Activated gamma-delta T cell (primary cell): ENCODE measurements at regions not wholly inside any gene's neighbourhood (a gene's known extent, or its start where the extent isn't known, plus 50 kb on each side); places are given as distances from the start of the nearest gene placed in this dataset.

ENCODE experiments used
- DNase-seq: peaks from one replicate; lab custom pipeline; 2025; lab: John Stamatoyannopoulos, UW

- no peak for DNase-seq
Measured at GRCh38 chrX:45747905-45748304, 547.2 kb upstream of the DIPK2B start.

- no peak for DNase-seq
Measured at GRCh38 chrX:45745479-45745878, 544.8 kb upstream of the DIPK2B start.

DNA sequence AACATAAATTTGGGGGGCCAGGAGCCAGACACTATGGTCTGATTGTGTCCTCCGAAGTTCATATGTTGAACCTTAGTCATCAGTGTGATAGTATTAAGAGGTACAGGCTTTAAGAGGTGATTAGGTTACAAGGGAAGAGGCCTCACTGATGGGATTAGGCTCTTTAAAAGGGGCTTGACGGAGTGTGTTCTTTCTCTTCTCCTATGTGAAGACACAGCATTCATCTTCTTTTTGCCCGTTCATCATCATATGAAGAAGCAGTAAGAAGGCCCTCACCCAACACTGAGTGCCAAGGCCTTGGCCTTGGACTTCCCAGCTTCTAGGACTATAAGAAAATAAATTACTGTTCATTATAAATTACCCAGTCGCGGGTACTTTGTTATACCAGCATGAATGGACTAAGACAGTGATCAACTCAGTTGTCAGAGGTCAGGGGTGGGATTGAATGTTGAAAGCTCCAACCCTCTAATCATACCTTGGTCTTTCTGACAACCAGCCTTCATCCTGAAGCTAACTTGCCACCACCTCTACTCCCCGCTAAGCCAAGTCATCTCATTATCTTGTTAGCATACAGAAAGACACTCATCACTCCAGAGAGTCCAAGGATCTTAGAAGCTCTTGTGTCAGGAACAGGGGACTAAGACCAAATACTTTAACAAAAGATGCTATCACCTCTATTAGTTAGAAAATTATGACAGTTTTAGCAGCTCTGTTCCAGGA lies 543.4 kb upstream of the DIPK2B start:
- no peak for DNase-seq

- no peak for DNase-seq
Measured at GRCh38 chrX:45743081-45743533, 542.4 kb upstream of the DIPK2B start.

DNA sequence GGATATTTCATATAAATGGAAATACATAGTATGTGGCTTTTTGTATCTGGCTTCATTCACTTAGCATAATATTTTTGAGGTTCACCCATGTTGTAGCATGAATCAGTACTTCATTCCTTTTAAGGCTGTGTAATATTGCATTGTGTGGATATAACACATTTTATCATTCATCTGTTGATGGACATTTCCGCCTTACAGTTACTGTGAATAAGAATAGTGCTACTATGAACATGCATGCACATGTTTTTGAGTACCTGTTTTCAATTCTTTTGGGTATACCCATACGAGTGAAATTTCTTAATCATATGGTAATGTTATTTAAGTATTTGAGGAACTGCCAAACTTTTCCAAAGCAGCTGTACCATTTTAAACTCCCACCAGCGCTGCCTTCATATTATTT lies 539.6 kb upstream of the DIPK2B start:
- DNase-seq = no peak

DNA sequence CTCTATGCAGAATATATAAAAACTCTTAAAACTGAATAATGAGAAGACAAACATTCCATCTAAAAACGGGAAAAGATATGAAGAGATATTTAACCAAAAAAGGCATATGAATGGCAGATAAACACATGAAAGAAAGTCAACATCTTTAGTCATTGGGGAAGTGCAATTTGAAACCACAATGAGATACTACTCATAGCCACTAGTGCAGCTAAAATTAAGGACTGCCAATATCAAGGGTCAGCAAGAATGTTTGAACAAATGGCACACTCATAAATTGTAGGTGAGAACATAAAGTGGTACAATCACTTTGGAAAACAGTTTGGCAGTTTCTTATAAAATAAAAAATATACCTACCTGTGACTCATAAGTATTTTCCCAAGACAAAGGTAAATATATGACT lies 534.9 kb upstream of the DIPK2B start:
- no peak for DNase-seq

- DNase-seq = no peak
Measured at GRCh38 chrX:45731448-45731847, 530.8 kb upstream of the DIPK2B start.

DNA sequence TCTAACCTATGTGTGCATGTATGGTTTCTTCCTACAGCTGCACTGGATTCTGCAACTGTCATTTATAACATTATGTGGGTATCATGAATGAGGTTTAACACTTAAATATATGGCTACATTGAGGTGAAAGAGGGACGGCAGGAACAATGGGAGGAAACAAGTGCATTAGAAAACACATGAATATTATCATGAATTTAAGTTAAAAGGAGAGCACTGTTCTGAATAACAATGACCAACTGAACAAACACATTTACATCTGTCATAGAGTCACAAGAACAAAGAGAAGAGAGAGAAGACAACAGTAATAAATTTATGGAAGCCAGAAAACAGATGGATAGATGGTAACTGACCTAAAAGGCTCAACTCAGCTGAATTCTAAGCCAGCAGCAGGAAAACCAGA lies 527.1 kb upstream of the DIPK2B start:
- no peak for DNase-seq

GRCh38 chrX:45722471-45722870 lies 521.8 kb upstream of the DIPK2B start:
- DNase-seq = no peak

DNA sequence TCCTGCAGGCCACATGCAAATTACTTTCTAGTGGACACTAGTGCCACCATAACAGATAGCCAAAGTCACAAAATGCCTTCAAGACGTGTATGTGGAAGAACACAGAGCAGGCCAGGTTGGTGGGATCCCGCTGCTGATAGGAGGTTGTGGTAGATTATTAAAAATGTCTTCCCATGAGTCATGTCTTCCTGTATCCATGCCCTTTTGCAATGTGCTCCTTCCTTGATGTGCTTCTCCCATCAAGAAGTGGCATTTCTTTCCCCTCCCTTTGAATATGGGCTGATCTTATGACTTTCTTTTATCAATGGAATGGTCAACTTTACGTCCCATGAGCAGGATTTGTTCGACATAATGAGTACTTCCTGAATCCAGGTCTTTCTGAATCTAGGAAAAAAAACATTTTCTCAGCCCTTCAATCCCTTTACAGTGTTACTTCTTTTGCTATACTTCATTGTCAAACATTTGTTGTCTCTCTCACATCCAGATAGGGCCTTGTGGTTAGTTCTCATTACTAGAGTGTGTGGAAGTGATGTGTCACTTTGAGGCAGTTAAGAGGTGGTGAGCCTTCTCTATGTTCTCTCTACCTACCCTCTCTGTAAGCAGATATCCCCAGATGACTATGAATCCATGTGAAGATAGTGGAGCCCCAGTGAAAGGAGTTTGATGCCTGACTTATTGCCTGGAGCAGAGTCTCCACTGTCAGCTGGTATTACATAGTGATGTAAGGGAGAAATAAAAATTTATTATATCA lies 519.2 kb upstream of the DIPK2B start:
- no peak for DNase-seq

GRCh38 chrX:45718676-45719075 lies 518.0 kb upstream of the DIPK2B start:
- DNase-seq = no peak

- no peak for DNase-seq
Measured at GRCh38 chrX:45716750-45717149, 516.1 kb upstream of the DIPK2B start.

- no peak for DNase-seq
Measured at GRCh38 chrX:45715748-45716147, 515.1 kb upstream of the DIPK2B start.

DNA sequence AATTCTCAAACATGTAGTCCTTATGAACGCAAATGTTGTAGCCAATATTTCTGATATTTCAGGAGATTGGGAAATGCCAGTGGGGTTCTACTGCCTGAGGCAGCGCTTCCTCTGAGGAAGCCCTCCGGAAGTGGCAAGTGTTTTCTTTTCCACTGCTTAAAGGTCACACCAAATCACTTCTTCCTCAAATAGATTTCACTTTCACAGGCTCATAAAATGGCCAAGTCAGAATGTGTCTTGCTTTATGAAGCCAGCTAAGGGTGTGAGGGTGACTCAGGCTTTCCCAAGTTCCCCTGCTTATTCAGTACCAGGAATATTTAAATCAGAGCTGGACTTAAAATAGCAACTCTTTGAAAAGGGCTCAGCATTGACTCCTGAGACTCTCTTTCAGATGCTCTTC lies 514.2 kb upstream of the DIPK2B start:
- no peak for DNase-seq

- no peak for DNase-seq
Measured at GRCh38 chrX:45712067-45712466, 511.4 kb upstream of the DIPK2B start.

DNA sequence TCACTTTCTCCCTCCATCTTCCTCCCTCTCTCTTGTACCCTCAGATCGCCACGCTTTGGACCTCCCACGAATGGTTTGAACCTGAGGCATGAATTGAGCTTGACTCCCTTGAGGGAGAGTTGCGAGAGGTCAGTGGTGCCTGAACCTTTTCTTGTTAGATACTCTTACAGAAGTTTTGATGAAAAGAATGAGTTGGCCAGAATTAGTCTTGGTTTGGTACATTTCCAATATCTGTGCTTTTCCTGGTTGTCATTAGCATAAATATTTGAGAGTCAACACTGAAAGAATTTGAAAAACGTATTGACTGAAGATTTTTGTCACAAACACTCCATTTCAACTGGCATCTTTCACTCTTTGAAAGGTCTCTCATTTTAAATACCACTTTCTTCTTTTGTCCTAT lies 510.6 kb upstream of the DIPK2B start:
- no peak for DNase-seq

DNA sequence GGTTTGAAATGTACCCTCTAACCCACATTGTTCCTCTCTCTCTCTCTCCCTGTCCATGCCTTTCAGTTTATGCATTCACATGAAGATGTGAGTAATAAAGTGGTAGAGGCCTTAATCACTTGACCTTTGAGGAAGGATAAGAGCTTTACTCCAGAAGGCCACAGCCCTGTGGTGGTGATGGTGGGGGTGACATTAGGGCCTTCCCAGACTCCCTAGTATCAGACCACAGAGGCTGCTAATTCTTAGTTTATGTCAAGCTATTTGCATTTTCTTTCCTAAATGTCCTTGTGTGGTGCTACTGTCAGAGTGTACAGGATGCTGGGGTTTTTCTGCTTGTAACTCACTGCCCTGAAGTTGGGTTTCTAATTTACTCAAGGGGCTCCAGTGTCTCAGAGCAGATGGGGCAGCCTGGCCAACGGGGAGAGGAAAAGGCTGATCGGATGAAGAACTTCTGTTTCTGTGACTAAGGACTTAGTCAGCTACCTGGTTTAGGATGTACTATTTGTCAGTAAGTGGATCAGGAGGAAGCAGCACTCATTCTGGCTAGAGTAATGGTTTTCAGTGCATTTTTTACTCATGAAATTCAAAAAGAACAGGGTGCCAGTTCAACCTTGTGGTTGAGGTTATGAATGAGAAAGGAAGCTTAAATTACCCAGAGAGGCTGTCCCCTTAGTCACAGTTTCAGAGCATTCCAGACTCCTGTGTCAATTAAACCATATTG lies 509.6 kb upstream of the DIPK2B start:
- no peak for DNase-seq

- DNase-seq = no peak
Measured at GRCh38 chrX:45709381-45709780, 508.7 kb upstream of the DIPK2B start.

GRCh38 chrX:45699158-45699557 lies 498.5 kb upstream of the DIPK2B start:
- DNase-seq = no peak

- no peak for DNase-seq
Measured at GRCh38 chrX:45697591-45697990, 496.9 kb upstream of the DIPK2B start.

- DNase-seq = no peak
Measured at GRCh38 chrX:45696736-45697135, 496.1 kb upstream of the DIPK2B start.

DNA sequence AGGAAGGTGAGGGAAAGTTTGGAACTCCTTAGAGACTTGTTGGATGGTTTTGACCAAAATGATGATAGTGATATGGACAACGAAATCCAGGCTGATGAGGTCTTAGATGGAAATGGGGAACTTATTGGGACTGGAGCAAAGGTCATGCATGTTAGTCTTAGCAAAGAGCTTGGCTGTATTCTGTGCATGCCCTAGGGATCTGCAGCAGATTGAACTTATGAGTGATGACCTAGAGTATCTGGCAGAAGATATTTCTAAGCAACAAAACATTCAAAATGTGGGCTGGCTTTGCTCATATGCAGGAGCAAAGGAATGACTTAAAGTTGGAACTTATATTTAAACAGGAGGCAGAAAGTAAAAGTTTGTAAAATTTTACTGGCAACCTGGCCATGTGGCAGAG lies 489.3 kb upstream of the DIPK2B start:
- no peak for DNase-seq

DNA sequence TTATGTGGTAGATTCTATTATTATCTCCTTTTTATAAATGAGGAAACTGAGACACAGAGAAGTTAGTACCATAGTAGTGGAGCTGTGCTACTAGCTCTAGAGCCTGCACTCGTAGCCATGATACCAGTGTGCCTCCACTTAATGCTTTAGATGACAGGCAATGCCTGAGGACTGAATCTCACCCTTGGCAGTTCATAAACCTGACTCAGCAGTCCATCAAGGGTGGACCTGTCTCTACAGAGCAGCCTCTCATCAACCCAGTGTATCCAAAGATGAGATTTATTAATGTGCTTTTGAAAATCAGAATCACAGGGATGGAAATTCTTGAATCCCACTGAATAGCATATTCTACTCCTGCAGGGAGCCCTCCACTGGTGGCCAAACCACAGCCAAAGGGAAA lies 483.2 kb upstream of the DIPK2B start:
- DNase-seq = no peak
